Adrenal gland (tissue), 9 donors: ENCODE measurements at regions not wholly inside any gene's neighbourhood (a gene's known extent, or its start where the extent isn't known, plus 50 kb on each side); places are given as distances from the start of the nearest gene placed in this dataset.
"Not testable (repeated sequence)": the region's sequence is repeated elsewhere in the genome, so short reads cannot be mapped to it uniquely, and the experiment has no call there.

Source experiments
- DNase-seq, 7 donors: peaks; one replicate each; pipeline ENCODE4 v3.0.0-alpha.2; 2019 to 2020
- H3K27ac ChIP-seq, 5 donors: fragments of 200-600 bp; sonication (generic) in 4 of 5; 1 replicate in 3 of 5; 2 replicates in 2 of 5; pipeline versions ENCODE4 v1.5.1 to v1.8.0; 2016 to 2020; ENCODE audit warnings: mild to moderate bottlenecking in 1 of 5
- H3K27me3 ChIP-seq: fragments of 200-600 bp; 2 replicates; pipeline ENCODE4 v1.8.0; 2021
- H3K36me3 ChIP-seq, 2 donors: fragments of 200-600 bp; replicated peaks in 1 of 2; 1 replicate in 1 of 2; 2 replicates in 1 of 2; pipeline versions ENCODE4 v1.5.1 to v1.8.0; 2018 to 2022
- H3K4me1 ChIP-seq, 2 donors: fragments of 200-600 bp; replicated peaks in 1 of 2; 1 replicate in 1 of 2; 2 replicates in 1 of 2; pipeline versions ENCODE4 v1.5.1 to v1.8.0; 2018 to 2021
- H3K4me3 ChIP-seq, 4 donors: fragments of 200-600 bp; sonication (generic) in 3 of 4; one replicate each; pipeline ENCODE4 v1.5.1; 2016 to 2018
- H3K9me3 ChIP-seq, 3 donors: fragments of 200-600 bp; sonication (generic) in 1 of 3; replicated peaks in 1 of 3; 1 replicate in 2 of 3; 2 replicates in 1 of 3; pipeline versions ENCODE4 v1.5.1 to v1.8.0; 2016 to 2021
- POLR2A ChIP-seq, 2 donors: fragments of 450-650 bp; IDR thresholded peaks; one replicate each; pipeline ENCODE4 v1.6.1; 2017; ENCODE audit warnings: antibody characterized with exemption in 2 of 2, mild to moderate bottlenecking in 2 of 2, moderate library complexity in 1 of 2
- WGBS, 4 donors: extraction: QIAGEN DNeasy Blood & Tissue Kit in 2 of 4; methylation state at CpG; one replicate each; pipeline versions ENCODE4 v1.1.5 to v1.1.7; 2013 to 2017; 5-methylcytosine and 5-hydroxymethylcytosine counted together
- intact Hi-C, 2 donors: fragments of 100-400 bp; cut with DNase I; formaldehyde crosslinking; loops; one replicate each; pipeline versions ENCODE4 v1.14.1 to v1.15.0; 2022 to 2023
- TF ChIP-seq, protein P1 (sequence below), 6 experiments: fragments of 450-650 bp in 4 of 6; fragments of 200-600 bp in 2 of 6; sonication (generic) in 1 of 6; IDR thresholded peaks; 1 replicate in 5 of 6; 2 replicates in 1 of 6; pipeline versions ENCODE4 v1.5.1 to v1.8.0; 2016 to 2021; ENCODE audit warnings: antibody characterized with exemption in 6 of 6, mild to moderate bottlenecking in 2 of 6, moderate library complexity in 1 of 6
- donor health status: healthy with polysubstance abuse.
- donor health status: Bipolar disorder and iron deficiency.
- donor health status: DM: yes; HTN: yes; CAD: no.
- donor health status: DM: no; HTN: no; CAD: no.
- donor health status: DM: no; HTN: no; CAD: no.

DNA sequence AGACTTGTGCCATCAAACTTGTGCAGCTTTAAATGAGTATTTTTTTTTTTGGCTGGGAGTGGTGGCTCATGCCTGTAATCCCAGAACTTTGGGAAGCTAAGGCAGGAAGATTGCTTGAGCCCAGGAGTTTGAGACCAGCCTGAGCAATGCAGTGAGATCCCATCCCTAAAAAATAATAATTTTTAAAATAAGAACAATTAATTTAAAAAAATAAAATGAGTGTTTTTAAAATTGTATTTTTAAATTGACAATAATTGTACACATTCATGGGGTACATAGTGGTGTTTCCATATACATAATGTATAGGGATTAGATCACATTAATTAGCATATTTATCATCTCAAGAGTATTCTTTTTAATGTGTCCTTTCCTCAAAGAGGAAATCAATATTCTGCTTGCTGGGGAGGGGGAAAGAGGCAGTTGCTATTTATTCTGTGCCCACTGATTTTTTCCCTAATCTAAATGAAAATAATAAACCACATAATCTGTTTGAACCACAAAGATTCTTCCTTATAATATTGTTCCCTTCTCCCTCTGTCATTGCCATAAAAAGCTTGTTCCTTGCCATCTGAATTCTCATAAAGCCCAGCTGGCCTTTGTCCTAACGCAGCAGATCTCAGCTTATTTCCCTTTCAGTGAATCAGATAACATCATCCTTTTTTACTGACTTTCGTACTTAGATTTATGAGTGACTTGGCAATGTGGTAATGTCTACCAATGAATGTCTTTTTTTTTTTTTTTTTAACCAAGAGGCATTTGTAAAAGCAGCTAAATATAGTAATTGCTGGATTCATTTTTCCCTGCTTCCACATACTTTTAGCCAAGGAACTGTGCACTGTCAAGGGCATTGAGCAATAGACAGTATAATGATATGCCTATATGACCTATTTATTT is 81.8 kb upstream of the RUBCNL start:
- Histone ChIP-seq H3K4me3 (no peak overlapping the region), H3K36me3 (no peaks in the 10 kb centered on the region), H3K9me3 (no peaks in the 10 kb centered on the region), H3K4me1 (peaks cover 0 to 9% of the 10 kb centered on the region in 2 donors), H3K27me3 (no peaks in the 10 kb centered on the region), H3K27ac (no peak overlapping the region)
- WGBS, 4 donors = 3 to 11% (median 7%) methylated on average over 2 of the region's 2 CpGs
- intact Hi-C loops = no loop called here
- no peak for DNase-seq
- no peak for TF ChIP-seq POLR2A (IDR thresholded peaks at IDR 0.05)
- TF ChIP-seq, protein P1, sequence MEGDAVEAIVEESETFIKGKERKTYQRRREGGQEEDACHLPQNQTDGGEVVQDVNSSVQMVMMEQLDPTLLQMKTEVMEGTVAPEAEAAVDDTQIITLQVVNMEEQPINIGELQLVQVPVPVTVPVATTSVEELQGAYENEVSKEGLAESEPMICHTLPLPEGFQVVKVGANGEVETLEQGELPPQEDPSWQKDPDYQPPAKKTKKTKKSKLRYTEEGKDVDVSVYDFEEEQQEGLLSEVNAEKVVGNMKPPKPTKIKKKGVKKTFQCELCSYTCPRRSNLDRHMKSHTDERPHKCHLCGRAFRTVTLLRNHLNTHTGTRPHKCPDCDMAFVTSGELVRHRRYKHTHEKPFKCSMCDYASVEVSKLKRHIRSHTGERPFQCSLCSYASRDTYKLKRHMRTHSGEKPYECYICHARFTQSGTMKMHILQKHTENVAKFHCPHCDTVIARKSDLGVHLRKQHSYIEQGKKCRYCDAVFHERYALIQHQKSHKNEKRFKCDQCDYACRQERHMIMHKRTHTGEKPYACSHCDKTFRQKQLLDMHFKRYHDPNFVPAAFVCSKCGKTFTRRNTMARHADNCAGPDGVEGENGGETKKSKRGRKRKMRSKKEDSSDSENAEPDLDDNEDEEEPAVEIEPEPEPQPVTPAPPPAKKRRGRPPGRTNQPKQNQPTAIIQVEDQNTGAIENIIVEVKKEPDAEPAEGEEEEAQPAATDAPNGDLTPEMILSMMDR (IDR thresholded peaks at IDR 0.05) = no peak

DNA sequence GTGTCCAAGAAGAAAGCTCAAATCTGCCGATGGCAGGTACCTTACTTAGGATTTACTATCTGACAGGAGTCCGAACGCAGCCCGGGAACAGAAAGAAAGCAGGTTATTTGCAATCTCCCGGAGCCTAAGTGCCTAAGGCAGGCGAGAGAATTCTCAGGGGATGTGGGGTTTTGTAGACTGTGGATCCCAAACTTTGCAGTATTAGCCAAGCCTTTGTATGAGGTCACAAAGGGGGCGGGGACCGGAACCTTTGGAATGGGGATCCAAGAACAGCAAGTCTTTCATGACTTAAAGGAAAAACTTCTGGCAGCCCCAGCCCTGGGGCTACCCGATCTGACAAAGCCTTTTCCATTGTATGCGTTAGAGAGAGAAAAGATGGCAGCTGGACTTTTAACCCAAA is 80.6 kb upstream of the RUBCNL start:
- WGBS, 4 donors = 76 to 91% (median 81%) methylated on average over 9 to 10 of the region's 10 CpGs
- H3K4me1 ChIP-seq, H3K36me3 ChIP-seq, H3K27ac ChIP-seq, DNase-seq, H3K9me3 ChIP-seq, intact Hi-C loops, H3K27me3 ChIP-seq, H3K4me3 ChIP-seq: not testable (repeated sequence)

DNA sequence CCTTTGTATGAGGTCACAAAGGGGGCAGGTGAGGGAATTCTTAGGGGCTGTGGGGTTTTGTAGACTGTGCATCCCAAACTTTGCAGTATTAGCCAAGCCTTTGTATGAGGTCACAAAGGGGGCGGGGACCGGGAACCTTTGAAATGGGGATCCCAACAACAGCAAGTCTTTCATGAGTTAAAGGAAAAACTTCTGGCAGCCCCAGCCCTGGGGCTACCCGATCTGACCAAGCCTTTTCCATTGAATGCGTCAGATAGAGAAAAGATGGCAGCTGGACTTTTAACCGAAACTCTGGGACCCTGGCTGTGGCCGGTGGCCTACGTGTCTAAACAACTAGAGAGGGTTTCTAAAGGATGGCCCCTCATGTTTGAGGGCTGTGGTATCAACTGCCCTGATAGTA is 79.0 kb upstream of the RUBCNL start:
- H3K36me3 ChIP-seq, H3K4me1 ChIP-seq, H3K27ac ChIP-seq, intact Hi-C loops, DNase-seq, H3K27me3 ChIP-seq, H3K4me3 ChIP-seq, H3K9me3 ChIP-seq: not testable (repeated sequence)
- 86 to 96% (median 90%) methylated on average over 5 to 7 of the region's 7 CpGs for WGBS, 4 donors

DNA sequence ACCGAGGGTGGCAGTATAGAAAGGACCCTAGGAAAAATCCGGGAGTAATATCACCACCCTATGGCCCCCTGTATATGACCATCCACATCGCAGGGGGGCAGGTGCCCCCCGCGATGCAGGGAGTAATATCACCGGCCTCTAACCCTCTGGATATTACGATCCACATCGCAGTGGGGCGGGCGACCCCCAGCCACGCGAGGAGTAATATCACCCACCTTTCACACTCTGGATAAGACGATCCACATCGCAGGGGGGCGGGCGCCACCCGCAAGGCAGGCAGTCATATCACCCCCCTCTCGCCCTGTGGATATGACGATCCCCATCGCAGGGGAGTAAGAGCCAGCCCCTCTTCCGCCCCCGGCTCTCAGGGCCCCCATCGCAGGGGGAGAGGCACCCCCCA is 76.7 kb upstream of the RUBCNL start:
- Histone ChIP-seq H3K27ac (no peak overlapping the region), H3K4me3 (no peak overlapping the region), H3K9me3 (no peaks in the 10 kb centered on the region), H3K4me1 (peaks cover 0 to 1% of the 10 kb centered on the region in 2 donors), H3K27me3 (no peaks in the 10 kb centered on the region), H3K36me3 (no peaks in the 10 kb centered on the region)
- intact Hi-C loops = no loop called here
- WGBS, 4 donors = 81 to 91% (median 85%) methylated on average over 9 to 23 of the region's 23 CpGs
- DNase-seq = no peak
- TF ChIP-seq, protein P1 (IDR thresholded peaks at IDR 0.05) = no peak
- no peak for TF ChIP-seq POLR2A (IDR thresholded peaks at IDR 0.05)

DNA sequence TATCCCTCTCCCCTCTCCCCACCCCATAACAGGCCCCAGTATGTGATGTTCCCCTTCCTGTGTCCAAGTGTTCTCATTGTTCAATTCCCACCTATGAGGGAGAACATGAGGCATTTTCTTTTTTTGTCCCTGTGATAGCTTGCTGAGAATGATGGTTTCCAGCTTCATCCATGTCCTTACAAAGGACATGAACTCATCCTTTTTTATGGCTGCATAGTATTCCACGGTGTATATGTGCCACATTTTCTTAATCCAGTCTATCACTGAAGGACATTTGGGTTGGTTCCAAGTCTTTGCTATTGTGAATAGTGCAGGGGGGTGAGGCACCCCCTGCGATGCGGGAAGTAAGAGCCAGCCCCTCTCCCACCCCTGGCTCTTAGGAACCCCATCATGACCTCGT is 73.2 kb upstream of the RUBCNL start:
- intact Hi-C loops, H3K4me1 ChIP-seq, H3K9me3 ChIP-seq, H3K27me3 ChIP-seq, H3K4me3 ChIP-seq, DNase-seq, H3K36me3 ChIP-seq, H3K27ac ChIP-seq: not testable (repeated sequence)
- WGBS, 4 donors = 80 to 98% (median 93%) methylated on average over 4 of the region's 4 CpGs

DNA sequence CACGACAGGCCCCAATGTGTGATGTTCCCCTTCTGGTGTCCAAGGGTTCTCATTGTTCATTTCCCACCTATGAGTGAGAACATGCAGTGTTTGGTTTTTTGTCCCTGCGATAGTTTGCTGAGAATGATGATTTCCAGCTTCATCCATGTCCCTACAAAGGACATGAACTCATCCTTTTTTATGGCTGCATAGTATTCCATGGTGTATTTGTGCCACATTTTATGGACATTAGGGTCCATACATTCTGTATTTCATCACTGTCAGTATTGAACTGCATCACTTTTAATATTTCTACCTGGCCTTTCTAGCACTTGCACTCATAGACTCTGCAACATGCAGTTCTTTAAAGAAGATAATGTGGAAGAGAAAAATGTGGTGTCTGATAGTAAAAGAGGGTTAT is 70.2 kb upstream of the RUBCNL start:
- intact Hi-C loops, H3K27me3 ChIP-seq, H3K9me3 ChIP-seq, DNase-seq, H3K27ac ChIP-seq, H3K4me3 ChIP-seq, H3K36me3 ChIP-seq, H3K4me1 ChIP-seq: not testable (repeated sequence)
- 63 to 89% (median 69%) methylated on average over 1 to 2 of the region's 2 CpGs for WGBS, 4 donors

DNA sequence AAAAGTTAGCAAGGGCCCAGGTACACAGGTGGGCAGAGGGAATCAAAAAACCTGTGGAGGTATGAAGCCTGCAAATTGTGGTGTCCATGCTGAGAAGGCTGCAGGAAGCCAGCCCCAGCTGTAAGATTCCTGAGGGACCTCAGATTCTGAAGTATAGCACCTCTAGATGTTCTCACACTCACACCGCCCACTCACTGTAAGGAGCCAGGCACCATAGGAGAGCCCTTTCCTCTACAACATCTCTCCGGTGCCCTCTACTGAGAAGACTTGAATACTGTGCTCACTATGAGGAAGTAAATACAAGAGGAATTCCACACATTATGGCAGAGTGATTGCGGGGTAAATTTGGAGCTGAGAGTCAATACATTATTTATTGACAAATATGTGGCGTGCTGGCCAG is 68.9 kb upstream of the RUBCNL start:
- intact Hi-C loops = not testable (repeated sequence)
- peak in 1 of 7 donors; percentile 18 for DNase-seq

DNA sequence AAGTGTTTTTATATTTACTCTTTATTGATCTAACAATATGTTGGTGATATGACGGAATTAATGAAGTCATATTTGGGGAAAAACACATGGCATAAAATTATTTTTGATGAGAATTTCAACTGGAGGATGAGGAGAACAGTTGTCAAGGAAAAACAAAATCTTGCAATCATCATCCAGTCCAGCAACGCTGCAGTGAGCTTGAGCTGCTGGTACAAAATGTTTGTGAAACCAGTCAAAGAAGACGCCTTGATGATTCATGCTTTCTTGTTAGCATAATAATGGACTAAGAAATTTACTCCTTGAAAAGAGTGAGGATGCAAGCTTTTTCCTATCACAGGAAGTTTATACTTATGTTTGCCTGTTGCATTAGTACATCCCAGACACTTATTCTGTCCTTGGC is 64.1 kb upstream of the RUBCNL start:
- WGBS, 4 donors = 69 to 84% (median 79%) methylated on average over 3 of the region's 3 CpGs
- H3K27me3 ChIP-seq, H3K4me1 ChIP-seq, intact Hi-C loops, H3K9me3 ChIP-seq, H3K4me3 ChIP-seq, H3K27ac ChIP-seq, DNase-seq, H3K36me3 ChIP-seq: not testable (repeated sequence)

More for the DNA sequence above, 68.9 kb upstream of the RUBCNL start:
- H3K27me3 ChIP-seq, H3K9me3 ChIP-seq, H3K36me3 ChIP-seq, H3K4me3 ChIP-seq, H3K4me1 ChIP-seq, H3K27ac ChIP-seq: not testable (repeated sequence)
- 40 to 63% (median 48%) methylated on average over 3 to 4 of the region's 4 CpGs for WGBS, 4 donors

DNA sequence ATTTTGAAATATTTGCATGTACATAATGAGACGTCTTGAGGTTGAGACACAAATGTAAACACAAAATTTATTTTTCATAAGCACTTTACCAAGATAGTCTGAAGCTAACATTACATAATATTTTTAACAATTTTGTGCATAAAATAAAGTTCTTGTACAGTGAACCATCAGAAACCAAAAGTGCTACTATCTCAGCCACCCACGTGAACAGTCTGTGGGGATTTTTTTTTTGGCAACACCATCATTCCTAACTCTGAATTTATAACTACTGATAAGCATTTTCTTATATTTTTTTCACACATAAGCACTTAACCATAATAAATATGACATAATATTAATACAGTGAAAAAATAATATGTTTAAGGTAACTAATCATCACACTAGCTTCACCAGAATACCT is 62.9 kb upstream of the RUBCNL start:
- H3K9me3 ChIP-seq, DNase-seq, H3K27ac ChIP-seq, H3K27me3 ChIP-seq, intact Hi-C loops, H3K4me3 ChIP-seq, H3K4me1 ChIP-seq, H3K36me3 ChIP-seq: not testable (repeated sequence)
- WGBS, 4 donors = 51 to 77% (median 68%) methylated on average over 2 of the region's 2 CpGs
